ENCODE measurements at regions not wholly inside any gene's neighbourhood (a gene's known extent, or its start where the extent isn't known, plus 50 kb on each side); places are given as distances from the start of the nearest gene placed in this dataset.

DNA sequence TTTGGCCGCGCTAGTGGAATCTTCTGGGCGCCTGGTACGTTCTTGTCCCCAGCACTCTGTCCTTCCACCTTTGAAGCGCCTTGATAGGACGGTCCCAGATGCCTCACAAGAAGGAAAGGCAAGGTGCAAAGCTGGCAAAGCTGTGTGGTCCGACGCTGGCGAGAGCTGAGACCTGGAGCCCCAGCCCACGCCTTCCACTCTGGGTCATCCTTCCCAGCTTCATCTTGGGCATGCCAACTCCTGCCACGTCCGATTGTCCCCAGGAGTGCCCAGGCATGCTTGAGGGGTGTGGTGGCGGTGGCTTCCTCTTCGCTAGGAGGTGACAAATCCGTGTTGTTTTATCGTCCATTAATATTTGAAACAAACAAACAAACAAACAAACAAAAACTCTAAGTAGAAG, 123.9 kb upstream of the DPYD start:
- Histone ChIP-seq H3K27me3 (peaks cover 6 to 38% (median 17%) of the 10 kb centered on the region in 4 donors), H3K4me3 (no peak overlapping the region), H3K9me3 (no peaks in the 10 kb centered on the region), H3K36me3 (no peaks in the 10 kb centered on the region), H3K4me1 (peaks cover 0 to 6% (median 0%) of the 10 kb centered on the region in 3 donors), H3K27ac (no peak overlapping the region)
- ATAC-seq (no peak), FAIRE-seq (no peak), DNase-seq (peak in 1 of 6 donors; percentile 29)
- TF ChIP-seq, protein P1, sequence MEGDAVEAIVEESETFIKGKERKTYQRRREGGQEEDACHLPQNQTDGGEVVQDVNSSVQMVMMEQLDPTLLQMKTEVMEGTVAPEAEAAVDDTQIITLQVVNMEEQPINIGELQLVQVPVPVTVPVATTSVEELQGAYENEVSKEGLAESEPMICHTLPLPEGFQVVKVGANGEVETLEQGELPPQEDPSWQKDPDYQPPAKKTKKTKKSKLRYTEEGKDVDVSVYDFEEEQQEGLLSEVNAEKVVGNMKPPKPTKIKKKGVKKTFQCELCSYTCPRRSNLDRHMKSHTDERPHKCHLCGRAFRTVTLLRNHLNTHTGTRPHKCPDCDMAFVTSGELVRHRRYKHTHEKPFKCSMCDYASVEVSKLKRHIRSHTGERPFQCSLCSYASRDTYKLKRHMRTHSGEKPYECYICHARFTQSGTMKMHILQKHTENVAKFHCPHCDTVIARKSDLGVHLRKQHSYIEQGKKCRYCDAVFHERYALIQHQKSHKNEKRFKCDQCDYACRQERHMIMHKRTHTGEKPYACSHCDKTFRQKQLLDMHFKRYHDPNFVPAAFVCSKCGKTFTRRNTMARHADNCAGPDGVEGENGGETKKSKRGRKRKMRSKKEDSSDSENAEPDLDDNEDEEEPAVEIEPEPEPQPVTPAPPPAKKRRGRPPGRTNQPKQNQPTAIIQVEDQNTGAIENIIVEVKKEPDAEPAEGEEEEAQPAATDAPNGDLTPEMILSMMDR (IDR thresholded peaks at IDR 0.05): no peak
- intact Hi-C loops (cut with DNase I): no loop called here
- 9% methylated on average over 16 of the region's 16 CpGs for WGBS, 2 donors

DNA sequence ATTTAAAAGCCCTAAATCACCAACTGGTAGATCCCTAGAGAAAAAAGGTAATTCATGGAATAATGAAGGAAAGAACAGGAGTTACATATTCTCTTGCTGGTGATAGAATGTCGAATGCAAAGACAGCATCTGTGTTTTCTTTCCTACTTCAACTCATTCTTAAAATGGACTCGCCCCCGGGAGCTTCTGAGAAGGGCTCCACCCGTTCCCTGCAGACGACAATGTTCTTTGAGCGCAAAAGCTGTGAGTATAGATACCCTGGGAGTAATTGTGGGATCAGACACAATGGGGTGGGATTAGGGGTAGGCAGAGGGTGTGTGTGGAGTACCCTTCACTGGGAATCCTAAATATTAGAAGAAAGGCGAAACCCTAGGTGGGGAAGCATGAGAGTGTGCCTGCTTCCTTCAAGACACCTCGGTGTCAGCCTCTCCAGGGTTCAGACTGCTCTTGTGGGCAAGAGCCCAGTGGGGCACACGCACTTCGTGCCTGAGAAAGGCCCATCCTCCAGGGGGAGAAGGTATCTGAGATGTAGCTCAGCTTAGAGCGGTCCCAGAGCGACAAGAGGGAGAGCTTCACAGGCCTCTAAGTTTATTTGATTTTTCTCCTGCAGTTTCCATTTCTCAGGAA, 123.3 kb upstream of the DPYD start:
- Histone ChIP-seq H3K4me1 (peaks cover 0 to 6% (median 0%) of the 10 kb centered on the region in 3 donors), H3K9me3 (no peaks in the 10 kb centered on the region), H3K27me3 (peaks cover 7 to 32% (median 15%) of the 10 kb centered on the region in 4 donors), H3K27ac (no peak overlapping the region), H3K36me3 (no peaks in the 10 kb centered on the region), H3K4me3 (no peak overlapping the region)
- 15 to 16% methylated on average over 12 of the region's 12 CpGs for WGBS, 2 donors
- DNase-seq (peak in 1 of 6 donors; percentile 22), FAIRE-seq (no peak), ATAC-seq (no peak)
- TF ChIP-seq, protein P1 (IDR thresholded peaks at IDR 0.05): no peak
- intact Hi-C loops (cut with DNase I): no loop called here

DNA sequence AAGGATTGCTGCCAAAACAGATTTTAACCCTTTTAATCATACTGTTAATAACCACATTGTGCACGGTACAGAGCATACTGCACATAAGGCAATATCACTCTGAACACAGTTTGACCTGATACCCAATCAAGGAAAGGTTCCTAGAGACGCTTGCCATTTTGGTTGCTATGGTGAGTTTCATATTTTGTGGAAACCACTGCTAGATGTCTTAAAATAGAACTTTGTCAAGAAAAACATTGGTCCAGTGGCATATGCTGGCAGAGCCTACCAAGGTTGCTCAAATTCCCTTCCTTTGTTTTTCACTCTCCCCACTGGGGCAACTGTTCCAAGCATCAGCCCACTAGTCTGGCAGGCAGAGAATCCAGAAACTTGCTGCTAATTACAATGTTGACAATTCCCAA, 114.8 kb upstream of the DPYD start:
- no peak for FAIRE-seq
- intact Hi-C loops (cut with DNase I): no loop called here
- 60 to 64% methylated on average over 2 of the region's 2 CpGs for WGBS, 2 donors

DNA sequence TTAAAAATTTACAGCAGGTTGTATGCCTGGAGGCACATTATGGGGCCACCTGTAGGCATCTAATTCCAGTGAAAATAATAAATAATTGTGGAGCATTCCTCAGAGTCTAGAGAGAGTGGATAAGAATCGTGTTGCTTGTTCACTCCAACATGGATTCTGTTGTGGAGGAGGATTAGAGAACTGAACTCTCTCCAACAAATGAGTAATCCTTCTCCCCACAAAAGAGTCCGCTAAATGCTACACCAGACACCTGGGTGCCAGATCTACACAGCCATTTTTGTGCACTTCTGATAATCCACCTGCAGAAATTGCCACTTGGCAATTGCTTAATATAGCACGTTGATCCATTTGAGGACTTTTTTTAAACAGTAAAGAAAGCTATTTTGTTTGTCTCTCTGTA, 113.7 kb upstream of the DPYD start:
- intact Hi-C loops (cut with DNase I): no loop called here
- DNase-seq (no peak), FAIRE-seq (no peak), ATAC-seq (no peak)
- H3K27me3 ChIP-seq: peaks cover 0 to 3% (median 0%) of the 10 kb centered on the region in 4 donors
- no peak overlapping the region for H3K27ac ChIP-seq
- TF ChIP-seq, protein P1 (IDR thresholded peaks at IDR 0.05): no peak
- H3K4me1 ChIP-seq: no peaks in the 10 kb centered on the region
- no peaks in the 10 kb centered on the region for H3K9me3 ChIP-seq
- no peak overlapping the region for H3K4me3 ChIP-seq
- 42 to 53% methylated on average over 3 of the region's 3 CpGs for WGBS, 2 donors
- H3K36me3 ChIP-seq: no peaks in the 10 kb centered on the region

More for the DNA sequence above, 114.8 kb upstream of the DPYD start:
- DNase-seq: no peak
- Histone ChIP-seq H3K27me3 (peaks cover 0 to 3% (median 0%) of the 10 kb centered on the region in 4 donors), H3K36me3 (no peaks in the 10 kb centered on the region), H3K4me3 (no peak overlapping the region), H3K27ac (no peak overlapping the region), H3K4me1 (no peaks in the 10 kb centered on the region), H3K9me3 (no peaks in the 10 kb centered on the region)
- TF ChIP-seq, protein P1 (IDR thresholded peaks at IDR 0.05): no peak
- no peak for ATAC-seq

DNA sequence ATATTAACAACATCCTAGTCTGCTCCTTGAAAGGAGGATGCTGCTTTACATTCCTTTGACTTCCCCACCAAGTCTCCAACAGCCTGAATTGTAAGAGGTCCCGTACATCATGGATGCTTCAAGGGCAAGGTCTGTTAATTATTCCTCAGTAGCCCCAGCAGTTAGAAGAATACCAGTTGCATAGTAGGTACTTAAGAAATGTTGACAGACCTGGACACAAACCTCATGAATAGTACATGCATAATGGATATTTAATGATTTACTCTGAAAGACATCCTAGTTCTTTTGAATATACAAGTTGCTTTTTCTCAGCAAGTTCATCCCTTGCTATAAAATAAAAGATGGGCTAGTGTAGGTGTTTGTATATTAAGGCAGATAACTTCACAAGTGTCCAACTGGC, 112.1 kb upstream of the DPYD start:
- Histone ChIP-seq H3K4me1 (no peaks in the 10 kb centered on the region), H3K4me3 (no peak overlapping the region), H3K27ac (no peak overlapping the region), H3K36me3 (no peaks in the 10 kb centered on the region), H3K9me3 (no peaks in the 10 kb centered on the region), H3K27me3 (no peaks in the 10 kb centered on the region)
- DNase-seq (no peak), ATAC-seq (no peak), FAIRE-seq (no peak)
- TF ChIP-seq, protein P1 (IDR thresholded peaks at IDR 0.05): no peak
- 53 to 58% methylated on average over 1 of the region's 1 CpG for WGBS, 2 donors
- intact Hi-C loops (cut with DNase I): no loop called here

All from pancreas (tissue), 10 donors.